ENCODE measurements at regions not wholly inside any gene's neighbourhood (a gene's known extent, or its start where the extent isn't known, plus 50 kb on each side); places are given as distances from the start of the nearest gene placed in this dataset.

DNA sequence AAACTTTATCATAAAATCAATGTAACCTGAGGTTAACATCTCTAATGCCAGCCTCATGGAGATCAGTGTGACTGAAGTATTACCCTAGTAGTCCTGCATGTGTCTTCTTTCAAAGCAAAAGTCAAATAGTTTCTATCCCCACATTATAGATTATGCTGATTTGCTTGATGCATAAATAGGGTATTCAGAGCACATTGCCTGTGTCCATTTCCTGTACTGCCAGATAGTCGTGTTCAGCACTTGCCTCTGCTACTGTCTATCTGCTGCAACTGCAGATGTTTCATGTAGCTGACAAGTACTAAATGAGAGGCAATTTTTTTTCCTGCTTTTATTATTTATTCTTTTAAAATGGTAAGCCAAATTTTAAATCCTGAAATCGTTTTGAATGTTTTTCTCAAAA, 348.7 kb downstream of the CHRM3 start:
- TF ChIP-seq, protein P1, sequence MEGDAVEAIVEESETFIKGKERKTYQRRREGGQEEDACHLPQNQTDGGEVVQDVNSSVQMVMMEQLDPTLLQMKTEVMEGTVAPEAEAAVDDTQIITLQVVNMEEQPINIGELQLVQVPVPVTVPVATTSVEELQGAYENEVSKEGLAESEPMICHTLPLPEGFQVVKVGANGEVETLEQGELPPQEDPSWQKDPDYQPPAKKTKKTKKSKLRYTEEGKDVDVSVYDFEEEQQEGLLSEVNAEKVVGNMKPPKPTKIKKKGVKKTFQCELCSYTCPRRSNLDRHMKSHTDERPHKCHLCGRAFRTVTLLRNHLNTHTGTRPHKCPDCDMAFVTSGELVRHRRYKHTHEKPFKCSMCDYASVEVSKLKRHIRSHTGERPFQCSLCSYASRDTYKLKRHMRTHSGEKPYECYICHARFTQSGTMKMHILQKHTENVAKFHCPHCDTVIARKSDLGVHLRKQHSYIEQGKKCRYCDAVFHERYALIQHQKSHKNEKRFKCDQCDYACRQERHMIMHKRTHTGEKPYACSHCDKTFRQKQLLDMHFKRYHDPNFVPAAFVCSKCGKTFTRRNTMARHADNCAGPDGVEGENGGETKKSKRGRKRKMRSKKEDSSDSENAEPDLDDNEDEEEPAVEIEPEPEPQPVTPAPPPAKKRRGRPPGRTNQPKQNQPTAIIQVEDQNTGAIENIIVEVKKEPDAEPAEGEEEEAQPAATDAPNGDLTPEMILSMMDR (conservative IDR thresholded peaks at IDR 0.05): no peak
- H3K27ac ChIP-seq: no peak overlapping the region

DNA sequence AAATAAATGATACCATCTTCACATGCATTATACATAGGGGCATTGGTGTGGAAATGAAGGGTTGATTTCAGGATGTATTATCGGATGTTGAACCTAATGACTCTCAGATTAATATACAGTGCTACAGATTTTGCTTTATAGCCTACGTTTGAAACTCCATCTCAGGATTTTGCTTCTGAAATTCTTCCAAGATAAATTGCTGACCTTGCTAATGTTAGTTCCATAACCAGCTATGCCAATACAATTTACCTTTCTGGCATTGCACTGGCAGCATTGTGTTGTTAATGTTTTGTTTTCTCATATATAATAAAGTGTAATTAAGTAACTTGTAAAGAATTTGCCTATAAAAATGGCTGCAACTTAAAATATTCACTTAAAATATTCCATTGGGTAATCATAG, 350.1 kb downstream of the CHRM3 start:
- TF ChIP-seq, protein P1 (conservative IDR thresholded peaks at IDR 0.05): no peak
- H3K27ac ChIP-seq: no peak overlapping the region

DNA sequence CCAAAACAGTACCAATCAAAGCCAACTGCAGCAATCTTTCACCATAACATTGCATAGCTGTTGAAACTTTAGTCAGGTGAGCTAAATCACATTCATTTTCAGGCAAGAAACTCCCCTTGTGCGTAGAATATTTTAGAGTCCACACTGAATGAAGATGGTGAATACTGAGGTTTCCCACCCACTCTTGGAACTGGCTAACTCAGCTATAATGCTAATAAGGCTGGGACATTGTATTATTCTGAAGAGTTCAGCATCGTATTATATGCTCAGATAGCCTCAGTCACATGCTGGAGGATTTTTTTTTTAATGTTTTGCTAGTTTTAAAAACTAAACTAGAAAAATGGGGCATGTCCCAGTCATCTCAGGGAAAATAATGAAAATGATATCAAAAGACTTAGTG, 352.3 kb upstream of the FMN2 start:
- TF ChIP-seq, protein P1 (conservative IDR thresholded peaks at IDR 0.05): no peak
- no peak overlapping the region for H3K27ac ChIP-seq

DNA sequence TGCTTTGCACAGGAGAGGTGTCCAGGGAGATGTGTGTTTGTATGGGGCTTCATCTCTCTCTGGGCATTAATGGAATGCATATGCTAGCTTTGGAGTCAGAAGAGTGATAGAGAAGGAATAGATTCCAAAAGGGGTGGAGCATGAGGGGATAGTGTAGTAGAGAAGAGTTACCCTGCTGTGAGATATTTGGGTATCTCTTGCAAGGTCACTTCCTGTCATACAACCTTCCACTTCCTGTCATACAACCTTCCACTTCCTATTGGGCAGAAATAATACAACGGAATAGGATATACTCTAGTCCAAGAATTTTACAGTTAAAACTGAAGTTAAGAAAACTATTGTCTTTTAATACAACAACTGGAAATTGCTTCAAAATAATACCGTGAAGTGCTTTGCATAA, 351.8 kb upstream of the FMN2 start:
- TF ChIP-seq, protein P1 (conservative IDR thresholded peaks at IDR 0.05): no peak
- H3K27ac ChIP-seq: no peak overlapping the region

DNA sequence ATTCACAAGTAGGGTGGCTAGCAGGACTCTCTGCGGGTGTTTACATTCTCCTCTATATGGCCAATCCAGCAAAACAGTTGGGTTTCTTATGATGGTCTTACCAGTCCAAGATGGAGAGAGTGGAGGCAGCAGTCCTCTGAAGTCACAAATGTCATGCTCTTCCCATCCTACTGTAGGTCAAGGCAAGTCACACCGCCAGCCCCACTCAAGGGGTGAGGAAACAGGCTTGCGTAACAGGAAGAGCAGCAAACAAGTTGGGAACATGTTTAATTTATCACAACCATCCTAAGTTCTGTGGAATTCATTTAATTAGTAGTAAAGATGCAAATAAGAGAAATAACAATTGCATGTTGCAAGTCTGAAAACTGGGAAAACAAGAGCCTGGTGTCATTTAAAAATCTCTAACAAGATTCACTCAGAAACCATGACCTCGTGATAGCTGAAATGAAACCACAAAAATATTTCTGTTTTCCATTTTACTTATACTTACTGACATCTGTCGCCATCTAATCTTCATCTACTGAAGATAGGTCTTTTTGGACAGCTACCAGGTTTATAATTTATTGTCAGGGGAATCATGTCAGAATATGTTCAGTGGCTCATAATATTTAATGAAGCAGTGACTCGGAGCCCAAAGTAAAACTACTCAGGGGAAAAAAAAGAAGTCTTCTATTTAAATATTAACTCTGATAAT, 349.1 kb upstream of the FMN2 start:
- H3K27ac ChIP-seq: no peak overlapping the region
- TF ChIP-seq, protein P1 (conservative IDR thresholded peaks at IDR 0.05): no peak

DNA sequence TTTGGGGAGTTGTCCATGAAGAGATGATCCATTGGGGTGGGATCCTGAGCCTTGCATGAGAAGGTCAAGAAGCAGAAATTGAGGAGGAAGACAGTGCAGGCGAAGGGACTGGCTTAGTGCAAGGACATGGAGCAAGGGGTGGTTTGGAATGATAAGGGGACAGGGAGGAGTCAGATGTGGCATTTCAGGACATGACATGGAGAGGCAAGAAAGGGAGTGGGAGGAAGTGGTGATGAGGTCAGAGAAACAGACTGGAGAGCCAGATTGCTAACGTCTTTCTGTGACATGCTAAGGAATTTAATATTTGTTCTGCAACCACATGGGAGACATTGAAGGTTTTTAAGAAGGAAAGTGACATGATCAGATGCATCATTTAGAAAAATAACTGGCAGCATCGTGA, 346.8 kb upstream of the FMN2 start:
- H3K27ac ChIP-seq: no peak overlapping the region
- TF ChIP-seq, protein P1 (conservative IDR thresholded peaks at IDR 0.05): no peak

DNA sequence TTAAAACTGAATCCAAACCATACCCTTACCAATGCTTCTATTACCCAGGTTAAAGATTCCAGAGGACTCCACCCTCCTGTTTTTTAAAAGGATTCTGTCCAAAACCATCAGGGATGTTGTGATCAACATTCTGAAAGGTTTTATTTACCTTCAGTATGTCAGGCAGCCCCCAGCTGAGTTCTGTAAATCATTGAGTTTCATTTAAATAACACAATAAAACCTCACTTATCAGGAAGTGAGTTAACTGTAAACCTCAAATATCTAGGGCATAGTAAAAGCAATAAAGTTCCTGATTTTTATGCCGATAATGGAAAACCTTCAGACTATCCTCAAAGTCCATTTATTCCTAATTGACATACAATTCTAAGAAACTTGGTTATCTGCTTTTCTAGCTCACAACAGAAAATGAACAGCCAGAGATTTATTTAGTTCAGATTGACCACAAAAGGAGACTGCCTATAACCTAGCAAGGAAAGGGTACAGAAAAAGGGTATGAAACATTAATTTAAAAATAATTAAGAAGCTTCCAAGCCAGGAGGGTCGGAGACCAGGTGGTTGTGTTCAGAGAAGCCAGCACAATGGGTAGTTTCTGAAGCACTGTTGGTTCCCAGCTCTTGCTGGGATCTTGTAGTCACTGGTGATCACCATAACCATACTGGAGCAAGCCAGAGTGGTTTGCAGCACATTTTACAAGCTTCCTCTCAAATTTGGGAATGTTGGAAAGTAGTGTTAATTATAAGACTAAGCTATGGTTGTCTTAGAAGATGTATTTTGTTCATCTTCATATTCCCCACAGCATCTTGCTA, 336.4 kb upstream of the FMN2 start:
- TF ChIP-seq, protein P1 (conservative IDR thresholded peaks at IDR 0.05): no peak
- no peak overlapping the region for H3K27ac ChIP-seq
